H1 (cell line): ENCODE measurements at regions not wholly inside any gene's neighbourhood (a gene's known extent, or its start where the extent isn't known, plus 50 kb on each side); places are given as distances from the start of the nearest gene placed in this dataset.

Experiments
- CTCF ChIA-PET: fragments of 300-600 bp; sonication (Branson Sonifier 250); formaldehyde crosslinking; loops from one replicate; lab custom pipeline; 2021; ENCODE audit not compliant: partially characterized antibody; lab: Charles Lee
- POLR2A ChIA-PET: fragments of 300-600 bp; sonication (Branson Sonifier 250); formaldehyde crosslinking; loops from one replicate; lab custom pipeline; 2021; ENCODE audit warnings: inconsistent platforms; ENCODE audit not compliant: partially characterized antibody; lab: Charles Lee
- DNase-seq, 2 experiments: peaks; one replicate each; pipeline versions ENCODE4 v3.0.0 to v3.0.0-alpha.2; 2010 to 2022; ENCODE audit warnings: low spot score in 2 of 2, low read depth in 1 of 2, mixed read lengths in 1 of 2
- FAIRE-seq: peaks from 2 replicates; lab custom pipeline; 2011; peaks lifted over from hg19 to GRCh38; lab: Jason Lieb, UNC
- H2AFZ ChIP-seq: 2 replicates; pipeline ENCODE4 v1.8.1; 2012; ENCODE audit warnings: low read length, inconsistent platforms
- H2AK5ac ChIP-seq: 2 replicates; pipeline ENCODE4 v1.6.1; 2013; ENCODE audit warnings: low read depth, low read length
- H2BK120ac ChIP-seq: replicated peaks from 2 replicates; pipeline ENCODE3; 2013; ENCODE audit warnings: low read depth, low read length, inconsistent platforms
- H2BK12ac ChIP-seq: 2 replicates; pipeline ENCODE4 v1.6.1; 2013; ENCODE audit warnings: low read depth, low read length
- H2BK15ac ChIP-seq: 2 replicates; pipeline ENCODE4 v1.6.1; 2013; ENCODE audit warnings: low read length
- H2BK20ac ChIP-seq: 2 replicates; pipeline ENCODE4 v1.6.1; 2013; ENCODE audit warnings: low read length
- H2BK5ac ChIP-seq: 2 replicates; pipeline ENCODE4 v1.6.1; 2013; ENCODE audit warnings: low read depth, low read length
- H3K14ac ChIP-seq: 2 replicates; pipeline ENCODE4 v1.6.1; 2013; ENCODE audit warnings: inconsistent platforms; ENCODE audit not compliant: insufficient read length
- H3K18ac ChIP-seq: 2 replicates; pipeline ENCODE4 v1.6.1; 2013; ENCODE audit warnings: low read length; ENCODE audit errors: extremely low read depth
- H3K23ac ChIP-seq: 2 replicates; pipeline ENCODE4 v1.6.1; 2013; ENCODE audit warnings: inconsistent platforms; ENCODE audit not compliant: insufficient read length
- H3K23me2 ChIP-seq: 2 replicates; pipeline ENCODE4 v1.6.1; 2013; ENCODE audit warnings: low read depth, low read length
- H3K27ac ChIP-seq: 2 replicates; pipeline ENCODE4 v1.6.1; 2011; ENCODE audit warnings: low read depth, low read length, inconsistent platforms
- H3K27me3 ChIP-seq, 4 experiments: replicated peaks in 1 of 4; 1 replicate in 1 of 4; 2 replicates in 3 of 4; pipeline versions ENCODE4 v1.6.1 to v1.8.1; 2011 to 2013; ENCODE audit warnings: low read length in 3 of 4, mild to moderate bottlenecking in 3 of 4, inconsistent platforms in 2 of 4, mixed read lengths in 2 of 4, moderate library complexity in 1 of 4; ENCODE audit not compliant: control insufficient read depth in 3 of 4, insufficient read depth in 3 of 4; ENCODE audit errors: extremely low read depth in 1 of 4
- H3K36me3 ChIP-seq, 4 experiments: 2 replicates each; pipeline versions ENCODE4 v1.6.1 to v1.8.1; 2011 to 2013; ENCODE audit warnings: mild to moderate bottlenecking in 4 of 4, low read length in 3 of 4, moderate library complexity in 2 of 4, control low read depth in 1 of 4, inconsistent platforms in 1 of 4; ENCODE audit not compliant: insufficient read depth in 4 of 4, control insufficient read depth in 2 of 4
- H3K4ac ChIP-seq: replicated peaks from 2 replicates; pipeline ENCODE3; 2013; ENCODE audit warnings: low read length, low read depth, mixed read lengths, inconsistent platforms; ENCODE audit not compliant: insufficient read length
- H3K4me1 ChIP-seq, 4 experiments: replicated peaks in 1 of 4; 1 replicate in 1 of 4; 2 replicates in 3 of 4; pipeline versions ENCODE4 v1.6.1 to v1.8.1; 2011 to 2013; ENCODE audit warnings: low read length in 3 of 4, inconsistent platforms in 2 of 4, mixed read lengths in 1 of 4; ENCODE audit not compliant: insufficient read depth in 4 of 4, control insufficient read depth in 3 of 4
- H3K4me2 ChIP-seq, 2 experiments: 2 replicates each; pipeline versions ENCODE4 v1.6.1 to v1.8.1; 2011 to 2013; ENCODE audit warnings: low read depth in 2 of 2, low read length in 2 of 2, control low read depth in 1 of 2, inconsistent platforms in 1 of 2, mild to moderate bottlenecking in 1 of 2; ENCODE audit not compliant: insufficient read depth in 1 of 2
- H3K4me3 ChIP-seq, 4 experiments: fragments of 200-600, 300-600 bp in 1 of 4; sonication (generic), shearing (Covaris generic), sonication (Bioruptor Twin) in 1 of 4; 2 replicates each; pipeline versions ENCODE4 v1.5.1 to v1.8.1; 2011 to 2016; ENCODE audit warnings: low read length in 4 of 4, low read depth in 3 of 4, control low read depth in 2 of 4, inconsistent platforms in 2 of 4, mild to moderate bottlenecking in 2 of 4, mixed read lengths in 1 of 4, moderate library complexity in 1 of 4; ENCODE audit not compliant: insufficient read depth in 2 of 4; ENCODE audit errors: extremely low read depth in 1 of 4
- H3K56ac ChIP-seq: replicated peaks from 2 replicates; pipeline ENCODE3; 2013; ENCODE audit warnings: low read depth, mild to moderate bottlenecking, mixed read lengths, low read length, inconsistent platforms; ENCODE audit not compliant: insufficient read length
- H3K79me1 ChIP-seq: 2 replicates; pipeline ENCODE4 v1.6.1; 2013; ENCODE audit warnings: low read depth, low read length, control low read depth
- H3K79me2 ChIP-seq, 2 experiments: 2 replicates each; pipeline versions ENCODE4 v1.6.1 to v1.8.1; 2012 to 2013; ENCODE audit warnings: low read length in 2 of 2, mild to moderate bottlenecking in 2 of 2, inconsistent platforms in 1 of 2; ENCODE audit not compliant: insufficient read depth in 2 of 2, control insufficient read depth in 1 of 2
- H3K9ac ChIP-seq, 4 experiments: replicated peaks in 1 of 4; 1 replicate in 1 of 4; 2 replicates in 3 of 4; pipeline versions ENCODE4 v1.6.1 to v1.8.1; 2011 to 2013; ENCODE audit warnings: low read depth in 3 of 4, low read length in 3 of 4, control low read depth in 2 of 4, mild to moderate bottlenecking in 2 of 4, moderate library complexity in 2 of 4, inconsistent platforms in 1 of 4; ENCODE audit errors: extremely low read depth in 1 of 4
- H3K9me3 ChIP-seq, 2 experiments: 2 replicates each; pipeline versions ENCODE4 v1.6.1 to v1.8.1; 2012 to 2013; ENCODE audit warnings: mild to moderate bottlenecking in 2 of 2, moderate library complexity in 2 of 2, control low read depth in 1 of 2, inconsistent platforms in 1 of 2, low read depth in 1 of 2, low read length in 1 of 2, mixed read lengths in 1 of 2; ENCODE audit not compliant: insufficient read depth in 2 of 2
- H4K20me1 ChIP-seq, 2 experiments: replicated peaks in 1 of 2; 2 replicates each; pipeline versions ENCODE3 to v1.8.1; 2011 to 2013; ENCODE audit warnings: inconsistent platforms in 2 of 2, low read length in 2 of 2, mild to moderate bottlenecking in 1 of 2; ENCODE audit not compliant: insufficient read depth in 2 of 2, control insufficient read depth in 1 of 2
- H4K5ac ChIP-seq: 2 replicates; pipeline ENCODE4 v1.6.1; 2013; ENCODE audit warnings: low read length, low read depth, mixed read lengths, inconsistent platforms; ENCODE audit not compliant: insufficient read length
- H4K8ac ChIP-seq: 2 replicates; pipeline ENCODE4 v1.8.0; 2013; ENCODE audit warnings: mild to moderate bottlenecking, moderate library complexity, low read length, inconsistent platforms; ENCODE audit not compliant: insufficient read depth; ENCODE audit errors: extremely low read depth
- H4K91ac ChIP-seq: replicated peaks from 2 replicates; pipeline ENCODE3; 2013; ENCODE audit warnings: low read length, mixed read lengths, inconsistent platforms; ENCODE audit not compliant: insufficient read length
- CEBPB ChIP-seq: IDR thresholded peaks from 2 replicates; pipeline ENCODE4 v1.6.1; 2012; ENCODE audit warnings: low read depth, low read length
- CREB1 ChIP-seq: IDR thresholded peaks from 2 replicates; pipeline ENCODE4 v1.6.1; 2012; ENCODE audit warnings: inconsistent platforms
- EP300 ChIP-seq, 2 experiments: IDR thresholded peaks; 1 replicate in 1 of 2; 2 replicates in 1 of 2; pipeline ENCODE4 v1.6.1; 2011 to 2012; ENCODE audit warnings: low read depth in 2 of 2, low read length in 2 of 2, mild to moderate bottlenecking in 2 of 2, borderline replicate concordance in 1 of 2, inconsistent platforms in 1 of 2, moderate library complexity in 1 of 2
- NRF1 ChIP-seq: IDR thresholded peaks from 2 replicates; pipeline ENCODE4 v1.6.1; 2011; ENCODE audit warnings: mild to moderate bottlenecking, low read depth, low read length, improper control_type of control experiment
- PHF8 ChIP-seq: fragments of 200-600 bp; sonication (generic); conservative IDR thresholded peaks from 2 replicates; pipeline ENCODE4 v1.7.1; 2012; ENCODE audit warnings: low read depth, mild to moderate bottlenecking, inconsistent platforms, low read length, moderate library complexity
- RAD21 ChIP-seq, 2 experiments: IDR thresholded peaks in 1 of 2; conservative IDR thresholded peaks in 1 of 2; 2 replicates each; pipeline ENCODE4 v1.6.1; 2011; ENCODE audit warnings: low read depth in 2 of 2, low read length in 2 of 2, improper control_type of control experiment in 1 of 2, inconsistent platforms in 1 of 2, mild to moderate bottlenecking in 1 of 2, moderate library complexity in 1 of 2
- RFX5 ChIP-seq: IDR thresholded peaks from 2 replicates; pipeline ENCODE4 v1.6.1; 2011; ENCODE audit warnings: low read depth, low read length, improper control_type of control experiment, borderline replicate concordance
- RXRA ChIP-seq: IDR thresholded peaks from 2 replicates; pipeline ENCODE4 v1.6.1; 2011; ENCODE audit warnings: low read depth, mild to moderate bottlenecking, low read length, moderate library complexity; ENCODE audit not compliant: insufficient read depth
- SIN3A ChIP-seq, 2 experiments: IDR thresholded peaks in 1 of 2; conservative IDR thresholded peaks in 1 of 2; 2 replicates each; pipeline ENCODE4 v1.6.1; 2011 to 2012; ENCODE audit warnings: low read length in 2 of 2, improper control_type of control experiment in 1 of 2, low read depth in 1 of 2, mild to moderate bottlenecking in 1 of 2
- SP2 ChIP-seq: IDR thresholded peaks from 2 replicates; pipeline ENCODE4 v1.6.1; 2012; ENCODE audit warnings: mild to moderate bottlenecking, low read length, inconsistent platforms
- TBP ChIP-seq: IDR thresholded peaks from 2 replicates; pipeline ENCODE4 v1.6.1; 2011; ENCODE audit warnings: low read depth, low read length, improper control_type of control experiment
- WGBS, 2 experiments: shearing (Covaris generic) in 1 of 2; methylation state at CpG; one replicate each; pipeline versions ENCODE4 v1.1.6 to v1.1.7; 2013 to 2015; ENCODE audit warnings: low lambda C conversion rate in 2 of 2, mixed read lengths in 2 of 2, inconsistent platforms in 1 of 2, low coverage in 1 of 2, missing lambda C conversion rate in 1 of 2; ENCODE audit not compliant: insufficient replicate concordance in 2 of 2, insufficient coverage in 1 of 2, insufficient read length in 1 of 2; ENCODE audit errors: extremely low coverage in 1 of 2, missing lambda C conversion rate in 1 of 2; 5-methylcytosine and 5-hydroxymethylcytosine counted together
- TF ChIP-seq, protein P1 (sequence below), 3 experiments: IDR thresholded peaks; 1 replicate in 2 of 3; 2 replicates in 1 of 3; pipeline versions ENCODE4 v1.5.1 to v1.6.1; 2011; ENCODE audit warnings: low read length in 3 of 3, mild to moderate bottlenecking in 3 of 3, inconsistent platforms in 2 of 3, low read depth in 1 of 3, moderate library complexity in 1 of 3; ENCODE audit not compliant: insufficient read depth in 1 of 3; ENCODE audit errors: control extremely low read depth in 1 of 3

GRCh38 chr18:70956554-70956953 lies 667.7 kb downstream of the SOCS6 start:
- no peaks in the 10 kb centered on the region for H3K79me2 ChIP-seq
- no peak for FAIRE-seq
- 84% methylated on average over 6 of the region's 6 CpGs; no CpG with 5 or more reads in 1 of the 2 experiments for WGBS, 2 experiments
- TF ChIP-seq PHF8, result no peak
- no peak for TF ChIP-seq RXRA
- no peak for TF ChIP-seq EP300 (IDR thresholded peaks at IDR 0.05; ENCODE audit: borderline replicate concordance in 1 of 2, low read depth in 2 of 2, low read length in 2 of 2)
- no peak for TF ChIP-seq CEBPB
- no peak for TF ChIP-seq SIN3A (conservative IDR thresholded peaks at IDR 0.05 in 1 of 2, IDR thresholded peaks at IDR 0.05 in 1 of 2; ENCODE audit: low read depth in 1 of 2, low read length in 2 of 2)
- no peak for TF ChIP-seq TBP
- TF ChIP-seq NRF1, result no peak
- no peak for TF ChIP-seq RFX5
- TF ChIP-seq RAD21 (IDR thresholded peaks at IDR 0.05 in 1 of 2, conservative IDR thresholded peaks at IDR 0.05 in 1 of 2; ENCODE audit: low read depth in 2 of 2, low read length in 2 of 2), result no peak
- no peak for TF ChIP-seq SP2
- TF ChIP-seq, protein P1, sequence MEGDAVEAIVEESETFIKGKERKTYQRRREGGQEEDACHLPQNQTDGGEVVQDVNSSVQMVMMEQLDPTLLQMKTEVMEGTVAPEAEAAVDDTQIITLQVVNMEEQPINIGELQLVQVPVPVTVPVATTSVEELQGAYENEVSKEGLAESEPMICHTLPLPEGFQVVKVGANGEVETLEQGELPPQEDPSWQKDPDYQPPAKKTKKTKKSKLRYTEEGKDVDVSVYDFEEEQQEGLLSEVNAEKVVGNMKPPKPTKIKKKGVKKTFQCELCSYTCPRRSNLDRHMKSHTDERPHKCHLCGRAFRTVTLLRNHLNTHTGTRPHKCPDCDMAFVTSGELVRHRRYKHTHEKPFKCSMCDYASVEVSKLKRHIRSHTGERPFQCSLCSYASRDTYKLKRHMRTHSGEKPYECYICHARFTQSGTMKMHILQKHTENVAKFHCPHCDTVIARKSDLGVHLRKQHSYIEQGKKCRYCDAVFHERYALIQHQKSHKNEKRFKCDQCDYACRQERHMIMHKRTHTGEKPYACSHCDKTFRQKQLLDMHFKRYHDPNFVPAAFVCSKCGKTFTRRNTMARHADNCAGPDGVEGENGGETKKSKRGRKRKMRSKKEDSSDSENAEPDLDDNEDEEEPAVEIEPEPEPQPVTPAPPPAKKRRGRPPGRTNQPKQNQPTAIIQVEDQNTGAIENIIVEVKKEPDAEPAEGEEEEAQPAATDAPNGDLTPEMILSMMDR (IDR thresholded peaks at IDR 0.05; ENCODE audit: control extremely low read depth in 1 of 3, insufficient read depth in 1 of 3, low read depth in 1 of 3, low read length in 3 of 3), result no peak
- no peak for TF ChIP-seq CREB1

More at GRCh38 chr18:70956554-70956953, 667.7 kb downstream of the SOCS6 start:
- Histone ChIP-seq H3K36me3 (no peaks in the 10 kb centered on the region), H3K56ac (no peak overlapping the region), H3K14ac (no peak overlapping the region), H3K9me3 (peaks cover 56 to 73% of the 10 kb centered on the region in 2 experiments), H2BK12ac (no peak overlapping the region), H3K4ac (no peak overlapping the region), H3K23ac (no peak overlapping the region), H2BK120ac (no peak overlapping the region), H3K27me3 (no peaks in the 10 kb centered on the region; a peak in 1 of 7 replicates), H3K79me1 (no peaks in the 10 kb centered on the region), H3K23me2 (no peaks in the 10 kb centered on the region), H3K18ac (no peak overlapping the region), H3K4me2 (no peak overlapping the region), H2AK5ac (no peak overlapping the region), H3K4me1 (no peaks in the 10 kb centered on the region), H4K20me1 (no peaks in the 10 kb centered on the region), H3K4me3 (no peak overlapping the region), H4K8ac (no peak overlapping the region), H4K5ac (no peak overlapping the region), H3K9ac (no peak overlapping the region), H3K27ac (no peak overlapping the region), H2BK20ac (no peak overlapping the region), H2BK5ac (no peak overlapping the region), H2AFZ (no peak overlapping the region), H4K91ac (no peak overlapping the region), H2BK15ac (no peak overlapping the region)
- CTCF ChIA-PET, result no interaction called here
- DNase-seq, result no peak
- POLR2A ChIA-PET, result no interaction called here
